GM19468 (cell line): ENCODE measurements at regions not wholly inside any gene's neighbourhood (a gene's known extent, or its start where the extent isn't known, plus 50 kb on each side); places are given as distances from the start of the nearest gene placed in this dataset.

Experiments
- ATAC-seq: cut with Tn5 transposase; IDR thresholded peaks from one replicate; pipeline ENCODE4 v1.9.1; 2021; ENCODE audit warnings: mild to moderate bottlenecking, moderate library complexity, moderate number of reproducible peaks; ENCODE audit not compliant: unreplicated experiment; ENCODE audit errors: extremely low read depth

- no peak for ATAC-seq
Observed at GRCh38 chr7:88516429-88516828, 209.7 kb upstream of the STEAP4 start.

DNA sequence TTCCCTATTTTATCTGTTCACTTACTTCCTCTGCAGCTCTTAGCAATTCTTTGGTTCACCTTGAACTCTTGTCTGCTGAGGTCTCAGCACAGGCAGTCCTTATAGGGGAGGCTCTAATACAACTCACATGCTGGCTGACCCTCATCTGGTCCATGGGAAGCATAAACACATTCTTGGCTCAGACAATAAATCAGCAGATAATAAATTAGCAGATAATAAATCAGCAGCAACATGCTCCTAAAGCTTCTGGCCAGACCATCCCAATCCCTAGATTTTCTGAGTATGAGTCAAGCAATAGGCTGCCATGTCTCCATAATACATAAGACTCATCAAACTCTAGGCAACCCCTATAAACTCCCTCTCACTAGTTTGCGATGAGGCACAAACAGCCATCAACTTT, 208.6 kb upstream of the STEAP4 start:
- no peak for ATAC-seq

DNA sequence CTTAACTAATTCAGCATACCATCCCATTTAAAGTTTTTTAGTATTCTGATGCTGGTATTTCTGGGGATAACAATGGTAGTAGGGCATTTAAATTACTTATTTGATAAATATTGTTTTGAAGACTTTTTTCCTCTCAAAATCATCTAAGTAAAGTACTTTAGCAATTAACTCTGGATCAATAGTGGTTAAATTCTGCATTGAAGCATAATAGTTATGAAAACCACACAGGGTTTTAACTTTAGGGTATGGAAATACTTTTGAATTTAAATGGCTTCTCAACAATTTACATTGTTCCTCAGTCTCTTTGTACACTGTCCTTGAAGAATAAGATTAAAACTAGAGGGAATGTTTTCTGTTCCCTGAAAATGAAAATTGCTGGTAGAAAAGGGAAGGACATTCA, 202.6 kb upstream of the STEAP4 start:
- no peak for ATAC-seq

GRCh38 chr7:88500131-88500530, 193.4 kb upstream of the STEAP4 start:
- no peak for ATAC-seq

GRCh38 chr7:88495881-88496725, 189.4 kb upstream of the STEAP4 start:
- no peak for ATAC-seq

DNA sequence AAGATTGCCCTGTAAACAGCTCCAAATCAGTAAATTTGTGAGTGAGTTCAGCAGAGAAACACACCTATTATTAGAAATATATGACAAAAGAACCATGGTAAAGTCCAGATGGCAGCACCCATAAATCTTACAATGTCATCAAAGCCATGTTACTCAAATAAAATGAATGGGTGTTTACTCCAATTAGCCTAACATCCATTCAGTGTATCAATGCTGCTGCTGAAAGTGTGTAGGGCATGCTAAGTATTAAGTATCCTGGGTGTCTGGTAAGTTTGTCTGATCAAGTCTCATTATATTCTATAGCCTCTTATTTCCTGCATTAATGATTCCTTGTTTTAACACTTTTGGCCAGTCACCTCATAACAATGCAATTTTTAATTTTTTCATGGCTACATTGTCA, 185.5 kb upstream of the STEAP4 start:
- no peak for ATAC-seq

GRCh38 chr7:88490874-88491273, 184.2 kb upstream of the STEAP4 start:
- no peak for ATAC-seq

- no peak for ATAC-seq
Observed at GRCh38 chr7:88490161-88490560, 183.5 kb upstream of the STEAP4 start.

GRCh38 chr7:88485821-88486220, 179.1 kb upstream of the STEAP4 start:
- no peak for ATAC-seq

DNA sequence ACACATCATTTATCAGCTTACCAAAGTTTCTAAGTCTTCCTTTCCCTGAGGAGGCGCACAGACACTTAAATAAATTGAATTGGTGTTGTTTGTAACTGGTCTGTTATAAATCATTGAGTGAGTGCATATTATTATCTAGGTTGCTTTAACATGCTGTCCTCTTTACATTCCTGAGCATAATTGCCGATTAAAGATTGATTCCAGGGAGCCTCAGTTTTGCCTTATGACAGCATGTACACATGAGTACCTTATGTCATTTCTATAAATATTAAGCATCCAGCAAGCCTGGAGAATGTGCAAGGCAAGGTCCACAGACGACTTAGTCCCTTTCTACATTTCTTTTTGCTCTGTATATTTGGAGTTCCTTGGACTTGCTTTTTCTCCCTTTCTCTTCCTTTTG, 177.9 kb upstream of the STEAP4 start:
- ATAC-seq = no peak

GRCh38 chr7:88480896-88481295, 174.2 kb upstream of the STEAP4 start:
- ATAC-seq = no peak

DNA sequence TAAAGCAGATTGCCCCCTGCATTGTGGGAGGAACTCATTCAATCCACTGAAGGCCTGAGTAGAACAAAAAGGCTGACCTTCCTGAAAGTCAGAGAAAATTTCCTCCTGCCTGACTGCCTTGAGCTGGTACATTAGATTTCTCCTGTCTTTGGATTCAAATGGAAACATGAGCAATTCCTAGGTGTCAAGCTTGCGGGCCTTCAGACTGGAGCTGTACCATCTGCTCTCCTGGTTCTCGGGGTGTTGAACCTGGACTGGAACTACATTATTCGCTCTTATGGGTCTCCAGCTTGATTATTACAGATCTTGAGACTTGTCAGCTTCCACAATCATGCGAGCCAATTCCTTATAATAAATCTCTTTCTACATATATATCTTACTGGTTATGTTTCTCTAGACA, 173.6 kb upstream of the STEAP4 start:
- no peak for ATAC-seq

DNA sequence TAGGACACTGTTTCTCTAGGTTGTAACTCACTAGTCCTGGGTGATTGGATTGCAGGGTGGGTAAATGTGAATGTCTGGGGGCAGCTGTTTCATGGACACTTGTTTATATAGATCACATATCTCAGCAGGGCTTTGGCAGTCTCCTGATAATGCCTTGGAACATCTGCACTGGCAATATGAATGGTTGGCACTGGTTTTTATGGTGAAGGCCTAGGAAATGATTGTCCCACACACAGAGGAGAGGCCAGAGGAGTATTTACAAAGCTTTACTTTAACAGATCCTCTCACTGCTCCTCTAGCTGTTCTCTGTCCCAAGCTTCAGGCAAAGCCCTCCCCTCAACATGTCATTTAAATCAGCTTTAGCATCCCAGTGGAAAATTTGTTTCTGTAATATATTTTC, 171.3 kb upstream of the STEAP4 start:
- ATAC-seq = no peak

DNA sequence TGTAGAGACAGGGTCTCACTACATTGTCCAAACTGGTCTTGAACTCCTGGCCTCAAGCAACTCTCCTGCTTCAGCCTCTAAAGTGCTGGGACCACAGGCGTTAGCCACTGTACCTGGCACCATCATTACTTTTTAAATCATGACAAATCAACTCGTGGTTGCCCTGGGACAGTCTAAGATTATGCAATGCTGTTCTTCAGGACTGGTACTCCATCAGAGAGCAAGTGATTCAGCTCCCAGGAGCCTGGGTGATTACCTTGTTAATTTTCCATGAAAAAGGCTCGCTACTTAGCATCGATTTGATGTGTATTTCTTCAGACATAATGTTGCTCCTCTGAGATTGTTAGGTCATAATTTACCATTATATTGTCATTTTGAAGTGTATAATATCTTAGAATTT, 158.9 kb upstream of the STEAP4 start:
- ATAC-seq = no peak

- no peak for ATAC-seq
Observed at GRCh38 chr7:88462799-88463198, 156.1 kb upstream of the STEAP4 start.

DNA sequence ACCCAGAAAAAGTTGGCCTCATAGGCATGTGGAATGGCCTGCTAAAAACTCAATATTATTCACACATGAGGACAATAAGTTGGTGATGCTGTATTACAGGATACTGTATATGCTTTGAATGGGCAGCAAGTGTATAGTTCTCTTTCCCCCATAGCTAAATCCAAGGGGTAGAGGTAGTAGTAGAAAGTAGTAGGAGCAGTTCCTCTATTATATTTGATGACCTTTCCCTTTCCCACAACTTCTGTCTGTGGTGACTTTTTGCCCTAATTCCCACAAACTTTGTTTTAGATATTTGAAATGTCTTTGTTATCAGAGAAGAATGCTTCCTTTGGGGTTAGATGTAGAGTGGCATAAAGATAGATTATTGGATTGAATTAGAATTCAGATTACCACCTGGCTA, 154.0 kb upstream of the STEAP4 start:
- ATAC-seq = no peak

- ATAC-seq = no peak
Observed at GRCh38 chr7:88458946-88459345, 152.3 kb upstream of the STEAP4 start.

DNA sequence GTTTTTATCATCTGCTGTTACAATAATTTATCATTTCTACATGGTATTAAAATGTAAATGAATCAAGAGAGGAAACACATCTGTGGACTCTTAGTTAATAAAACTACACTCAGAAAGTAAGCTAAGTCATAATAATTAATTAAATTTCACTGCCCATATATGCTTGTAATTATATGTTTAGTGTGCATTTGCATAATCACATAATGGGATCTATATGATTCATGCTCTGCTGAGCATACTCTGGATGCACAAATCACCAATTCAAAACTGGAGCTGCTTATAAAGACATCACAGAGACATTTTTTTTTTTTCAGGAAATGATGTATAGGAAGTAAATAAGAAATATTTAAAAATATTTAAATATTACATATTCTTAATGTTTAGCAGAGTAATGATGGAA, 151.6 kb upstream of the STEAP4 start:
- ATAC-seq = no peak

DNA sequence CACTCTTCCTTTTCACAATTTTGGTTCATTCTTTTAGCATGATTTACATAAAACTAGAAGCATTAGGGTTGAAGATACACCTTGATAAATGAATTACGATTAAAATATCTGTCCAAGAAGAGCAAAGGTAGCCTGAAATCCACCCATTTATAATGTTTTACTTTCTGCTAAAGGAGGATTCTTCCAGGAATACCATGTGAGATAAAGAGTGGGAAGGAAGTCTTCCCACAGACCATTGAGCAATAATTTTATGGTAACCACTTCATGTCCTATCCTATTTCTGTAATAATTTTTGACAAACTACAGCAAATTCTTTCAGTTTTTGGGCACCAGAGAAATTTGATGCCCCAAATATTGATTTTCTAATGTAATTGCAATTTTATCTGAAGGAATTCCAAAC, 150.6 kb upstream of the STEAP4 start:
- no peak for ATAC-seq

DNA sequence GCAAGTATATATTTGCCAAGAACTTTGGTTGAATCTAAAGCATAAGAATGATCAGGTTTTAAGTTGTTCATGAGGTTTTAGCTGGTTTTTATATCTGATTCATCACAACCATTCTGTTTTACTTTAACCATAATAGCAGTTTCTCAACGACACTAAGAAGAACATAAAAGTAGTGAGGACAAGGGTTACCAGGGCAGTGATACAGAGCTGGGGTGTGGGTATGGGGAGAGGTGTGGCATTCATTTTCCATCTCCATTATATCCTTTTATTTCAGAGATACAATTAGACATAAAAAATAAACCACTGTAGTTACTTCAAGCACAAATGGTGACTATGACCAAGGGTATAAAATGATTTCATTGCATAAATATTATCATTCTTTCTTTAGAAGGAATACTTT, 149.8 kb upstream of the STEAP4 start:
- ATAC-seq = no peak

GRCh38 chr7:88455696-88456095, 149.0 kb upstream of the STEAP4 start:
- no peak for ATAC-seq

GRCh38 chr7:88452646-88453045, 146.0 kb upstream of the STEAP4 start:
- ATAC-seq = no peak
